K562 (cell line): ENCODE measurements at regions not wholly inside any gene's neighbourhood (a gene's known extent, or its start where the extent isn't known, plus 50 kb on each side); places are given as distances from the start of the nearest gene placed in this dataset.

ENCODE experiments used
- ATAC-seq: fragments of 200-7000 bp; cut with Tn5 transposase; 3 replicates; pipeline ENCODE4 v1.9.1; 2020; ENCODE audit warnings: moderate library complexity
- BruUV-seq: library from RNA; stranded (reverse); fragments of 400-500 nt; replicated peaks from 2 replicates; lab custom pipeline; 2021; lab: Mats Ljungman, UMichigan
- CTCF ChIA-PET: fragments of 300-600 bp; formaldehyde crosslinking; extraction: SDS; loops from one replicate; lab custom pipeline; 2021; ENCODE audit warnings: low intra/inter-chr PET ratio; lab: Yijun Ruan, JAX
- POLR2A ChIA-PET: fragments of 300-600, 350-650 bp; sonication (Branson Sonifier 250); formaldehyde crosslinking; extraction: SDS; loops from one replicate; lab custom pipeline; 2021; ENCODE audit warnings: antibody characterized with exemption, inconsistent platforms; lab: Yijun Ruan, JAX
- DNase-seq, 4 experiments: peaks; one replicate each; pipeline versions ENCODE4 v3.0.0 to v3.0.0-alpha.2; 2011 to 2018; ENCODE audit warnings: low spot score in 3 of 4, mixed read lengths in 3 of 4; ENCODE audit errors: extremely low read depth in 1 of 4
- FAIRE-seq: peaks from 2 replicates; lab custom pipeline; 2011; peaks lifted over from hg19 to GRCh38; lab: Jason Lieb, UNC
- H2AFZ ChIP-seq: 2 replicates; pipeline ENCODE4 v1.6.0; 2011; ENCODE audit warnings: low read depth, low read length, control low read depth, inconsistent platforms
- H3K27ac ChIP-seq: fragments of 200-600 bp; 3 replicates; pipeline ENCODE4 v1.8.0; 2011; ENCODE audit warnings: low read depth, mild to moderate bottlenecking, control low read depth, inconsistent platforms, low read length, moderate library complexity, mixed read lengths; ENCODE audit errors: extremely low read depth
- H3K27me3 ChIP-seq, 2 experiments: fragments of 300-600 bp in 1 of 2; 2 replicates in 1 of 2; 3 replicates in 1 of 2; pipeline versions ENCODE4 v1.6.0 to v1.8.0; 2011; ENCODE audit warnings: inconsistent platforms in 2 of 2, low read length in 2 of 2, mild to moderate bottlenecking in 1 of 2, mixed read lengths in 1 of 2, moderate library complexity in 1 of 2; ENCODE audit not compliant: control insufficient read depth in 2 of 2, insufficient read depth in 2 of 2
- H3K36me3 ChIP-seq: fragments of 300-600 bp; 3 replicates; pipeline ENCODE4 v1.8.0; 2011; ENCODE audit warnings: mild to moderate bottlenecking, low read length, inconsistent platforms; ENCODE audit not compliant: control insufficient read depth, insufficient read depth
- H3K4me1 ChIP-seq, 2 experiments: fragments of 200-600 bp in 1 of 2; replicated peaks in 1 of 2; 2 replicates in 1 of 2; 3 replicates in 1 of 2; pipeline versions ENCODE4 v1.5.1 to v1.8.0; 2011; ENCODE audit warnings: inconsistent platforms in 2 of 2, low read length in 2 of 2, mild to moderate bottlenecking in 1 of 2, mixed read lengths in 1 of 2, moderate library complexity in 1 of 2; ENCODE audit not compliant: control insufficient read depth in 2 of 2, insufficient read depth in 2 of 2
- H3K4me2 ChIP-seq: 2 replicates; pipeline ENCODE4 v1.6.1; 2011; ENCODE audit warnings: low read length, control low read depth, inconsistent platforms, mixed read lengths; ENCODE audit not compliant: insufficient read depth
- H3K4me3 ChIP-seq: fragments of 200-600 bp; sonication (generic), shearing (Covaris generic); 2 replicates; pipeline ENCODE4 v1.5.1; 2016; ENCODE audit warnings: control low read depth, inconsistent platforms
- H3K79me2 ChIP-seq: fragments of 200-600 bp; 3 replicates; pipeline ENCODE4 v1.8.0; 2011; ENCODE audit warnings: low read length, inconsistent platforms; ENCODE audit not compliant: control insufficient read depth, insufficient read depth
- H3K9ac ChIP-seq, 2 experiments: 2 replicates each; pipeline versions ENCODE4 v1.6.0 to v1.6.1; 2011; ENCODE audit warnings: low read depth in 2 of 2, low read length in 2 of 2, control low read depth in 1 of 2, inconsistent platforms in 1 of 2, mild to moderate bottlenecking in 1 of 2, mixed read lengths in 1 of 2; ENCODE audit not compliant: insufficient read depth in 1 of 2
- H3K9me1 ChIP-seq: one replicate; pipeline ENCODE4 v1.6.0; 2011; ENCODE audit warnings: inconsistent platforms, mild to moderate bottlenecking, low read length, moderate library complexity; ENCODE audit not compliant: control insufficient read depth, insufficient read depth
- H3K9me3 ChIP-seq: replicated peaks from 2 replicates; pipeline ENCODE4 v1.5.1; 2011; ENCODE audit warnings: low read depth, low read length, inconsistent platforms; ENCODE audit not compliant: control insufficient read depth, insufficient read depth
- H4K20me1 ChIP-seq: replicated peaks from 2 replicates; pipeline ENCODE4 v1.6.1; 2011; ENCODE audit warnings: low read length, inconsistent platforms, mixed read lengths; ENCODE audit not compliant: control insufficient read depth, insufficient read depth
- ETV6 ChIP-seq, 3 experiments: fragments of 150-350 bp in 1 of 3; sonication (generic) in 1 of 3; formaldehyde crosslinking in 1 of 3; IDR thresholded peaks; 2 replicates each; pipeline versions ENCODE4 v1.6.1 to v1.8.0; 2014 to 2022; ENCODE audit warnings: borderline replicate concordance in 2 of 3, low read depth in 2 of 3, antibody characterized with exemption in 1 of 3, low read length in 1 of 3, mild to moderate bottlenecking in 1 of 3, missing genetic modification reagents in 1 of 3
- ZNF518B ChIP-seq: fragments of 250-450 bp; sonication (Bioruptor Pico); IDR thresholded peaks from 2 replicates; pipeline ENCODE4 v1.5.0; 2021; ENCODE audit warnings: mild to moderate bottlenecking, moderate library complexity
- WGBS: fragments of 100-300 bp; shearing (Covaris generic); methylation state at CpG from one replicate; pipeline ENCODE4 v1.1.6; 2016; ENCODE audit warnings: low coverage, mixed read lengths; ENCODE audit not compliant: insufficient coverage; ENCODE audit errors: missing lambda C conversion rate; 5-methylcytosine and 5-hydroxymethylcytosine counted together
- in situ Hi-C: fragments of 300-500 bp; cut with MboI; formaldehyde crosslinking; loops from 4 replicates; pipeline ENCODE4 v1.15.0; 2018; ENCODE audit warnings: inconsistent platforms, mixed read lengths
- intact Hi-C: fragments of 100-400 bp; cut with micrococcal nuclease; formaldehyde crosslinking; loops from 2 replicates; pipeline ENCODE4 v1.14.2; 2022
- TF ChIP-seq, protein P1 (sequence below): fragments of 450-650 bp; IDR thresholded peaks from 2 replicates; pipeline ENCODE4 v1.7.1; 2018; ENCODE audit warnings: mild to moderate bottlenecking, low read depth; ENCODE audit not compliant: partially characterized antibody
- TF ChIP-seq, protein P2 (sequence below), 2 experiments: fragments of 450-650 bp in 1 of 2; IDR thresholded peaks; 2 replicates each; pipeline ENCODE4 v1.6.1; 2011 to 2017; ENCODE audit warnings: low read depth in 2 of 2, antibody characterized with exemption in 1 of 2, borderline replicate concordance in 1 of 2, low read length in 1 of 2, mild to moderate bottlenecking in 1 of 2, mixed read lengths in 1 of 2; ENCODE audit not compliant: control insufficient read depth in 1 of 2
- TF ChIP-seq, protein P3 (sequence below), 2 experiments: IDR thresholded peaks in 1 of 2; conservative IDR thresholded peaks in 1 of 2; 2 replicates each; pipeline ENCODE4 v1.6.1; 2016; ENCODE audit warnings: low read depth in 2 of 2, mild to moderate bottlenecking in 1 of 2, missing compliant biosample characterization in 1 of 2, missing genetic modification characterization in 1 of 2, moderate library complexity in 1 of 2

DNA sequence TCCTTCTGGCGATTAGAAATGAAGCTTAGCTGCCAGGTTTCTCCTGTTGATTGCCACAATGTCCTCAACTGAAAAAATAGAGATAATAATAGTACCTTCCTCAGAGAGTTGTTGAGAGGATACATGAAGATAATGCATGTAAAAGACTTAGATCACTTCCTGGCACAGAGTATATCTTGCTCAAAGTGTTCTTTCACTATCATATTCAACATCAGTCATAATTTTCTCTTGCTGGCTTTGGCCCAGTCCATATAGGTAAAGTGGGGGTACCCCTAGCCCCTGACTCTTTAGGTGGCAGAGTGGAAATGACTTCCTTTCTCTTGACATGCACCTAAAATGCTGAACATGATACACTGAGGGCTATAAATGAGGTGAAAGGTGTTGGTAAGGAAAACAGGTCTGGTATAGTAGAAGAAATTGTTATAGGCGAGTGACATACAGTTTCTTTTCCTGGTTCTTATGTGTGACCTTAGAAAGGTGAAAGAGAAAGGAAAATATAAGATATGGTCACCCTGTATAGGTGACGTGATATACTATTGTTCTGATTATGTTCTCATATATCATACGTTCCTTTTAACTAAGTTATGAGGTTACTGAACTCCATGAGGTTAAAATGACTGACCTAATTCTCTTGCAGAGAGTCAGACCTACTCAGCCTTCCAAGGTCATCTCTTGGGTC lies 209.9 kb upstream of the DEPDC1 start:
- H3K9me1 ChIP-seq: no peaks in the 10 kb centered on the region
- ChIA-PET POLR2A (no interaction called here), CTCF (no interaction called here)
- H3K4me2 ChIP-seq: no peak overlapping the region
- FAIRE-seq: no peak
- no peak overlapping the region for H3K9ac ChIP-seq
- H3K79me2 ChIP-seq: no peaks in the 10 kb centered on the region
- H3K27me3 ChIP-seq: no peaks in the 10 kb centered on the region
- intact Hi-C loops (no loop called here), in situ Hi-C loops (no loop called here)
- no peaks in the 10 kb centered on the region for H4K20me1 ChIP-seq
- H3K9me3 ChIP-seq: no peaks in the 10 kb centered on the region
- no peaks in the 10 kb centered on the region for H3K4me1 ChIP-seq
- 1% methylated on average over 4 of the region's 4 CpGs for WGBS
- BruUV-seq: no TSS peak
- no peak for ATAC-seq
- no peaks in the 10 kb centered on the region for H3K36me3 ChIP-seq
- H3K27ac ChIP-seq: no peak overlapping the region
- H2AFZ ChIP-seq: no peak overlapping the region
- H3K4me3 ChIP-seq: no peak overlapping the region
- DNase-seq: no peak
- TF ChIP-seq, protein P1, sequence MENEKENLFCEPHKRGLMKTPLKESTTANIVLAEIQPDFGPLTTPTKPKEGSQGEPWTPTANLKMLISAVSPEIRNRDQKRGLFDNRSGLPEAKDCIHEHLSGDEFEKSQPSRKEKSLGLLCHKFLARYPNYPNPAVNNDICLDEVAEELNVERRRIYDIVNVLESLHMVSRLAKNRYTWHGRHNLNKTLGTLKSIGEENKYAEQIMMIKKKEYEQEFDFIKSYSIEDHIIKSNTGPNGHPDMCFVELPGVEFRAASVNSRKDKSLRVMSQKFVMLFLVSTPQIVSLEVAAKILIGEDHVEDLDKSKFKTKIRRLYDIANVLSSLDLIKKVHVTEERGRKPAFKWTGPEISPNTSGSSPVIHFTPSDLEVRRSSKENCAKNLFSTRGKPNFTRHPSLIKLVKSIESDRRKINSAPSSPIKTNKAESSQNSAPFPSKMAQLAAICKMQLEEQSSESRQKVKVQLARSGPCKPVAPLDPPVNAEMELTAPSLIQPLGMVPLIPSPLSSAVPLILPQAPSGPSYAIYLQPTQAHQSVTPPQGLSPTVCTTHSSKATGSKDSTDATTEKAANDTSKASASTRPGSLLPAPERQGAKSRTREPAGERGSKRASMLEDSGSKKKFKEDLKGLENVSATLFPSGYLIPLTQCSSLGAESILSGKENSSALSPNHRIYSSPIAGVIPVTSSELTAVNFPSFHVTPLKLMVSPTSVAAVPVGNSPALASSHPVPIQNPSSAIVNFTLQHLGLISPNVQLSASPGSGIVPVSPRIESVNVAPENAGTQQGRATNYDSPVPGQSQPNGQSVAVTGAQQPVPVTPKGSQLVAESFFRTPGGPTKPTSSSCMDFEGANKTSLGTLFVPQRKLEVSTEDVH: no peak
- TF ChIP-seq, protein P2, sequence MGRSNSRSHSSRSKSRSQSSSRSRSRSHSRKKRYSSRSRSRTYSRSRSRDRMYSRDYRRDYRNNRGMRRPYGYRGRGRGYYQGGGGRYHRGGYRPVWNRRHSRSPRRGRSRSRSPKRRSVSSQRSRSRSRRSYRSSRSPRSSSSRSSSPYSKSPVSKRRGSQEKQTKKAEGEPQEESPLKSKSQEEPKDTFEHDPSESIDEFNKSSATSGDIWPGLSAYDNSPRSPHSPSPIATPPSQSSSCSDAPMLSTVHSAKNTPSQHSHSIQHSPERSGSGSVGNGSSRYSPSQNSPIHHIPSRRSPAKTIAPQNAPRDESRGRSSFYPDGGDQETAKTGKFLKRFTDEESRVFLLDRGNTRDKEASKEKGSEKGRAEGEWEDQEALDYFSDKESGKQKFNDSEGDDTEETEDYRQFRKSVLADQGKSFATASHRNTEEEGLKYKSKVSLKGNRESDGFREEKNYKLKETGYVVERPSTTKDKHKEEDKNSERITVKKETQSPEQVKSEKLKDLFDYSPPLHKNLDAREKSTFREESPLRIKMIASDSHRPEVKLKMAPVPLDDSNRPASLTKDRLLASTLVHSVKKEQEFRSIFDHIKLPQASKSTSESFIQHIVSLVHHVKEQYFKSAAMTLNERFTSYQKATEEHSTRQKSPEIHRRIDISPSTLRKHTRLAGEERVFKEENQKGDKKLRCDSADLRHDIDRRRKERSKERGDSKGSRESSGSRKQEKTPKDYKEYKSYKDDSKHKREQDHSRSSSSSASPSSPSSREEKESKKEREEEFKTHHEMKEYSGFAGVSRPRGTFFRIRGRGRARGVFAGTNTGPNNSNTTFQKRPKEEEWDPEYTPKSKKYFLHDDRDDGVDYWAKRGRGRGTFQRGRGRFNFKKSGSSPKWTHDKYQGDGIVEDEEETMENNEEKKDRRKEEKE (IDR thresholded peaks at IDR 0.05; ENCODE audit: borderline replicate concordance in 1 of 2, control insufficient read depth in 1 of 2, low read depth in 2 of 2, low read length in 1 of 2): no peak
- no peak for TF ChIP-seq ETV6 (IDR thresholded peaks at IDR 0.05; ENCODE audit: borderline replicate concordance in 1 of 2, low read depth in 2 of 2, low read length in 1 of 2)
- TF ChIP-seq ETV6 (CRISPR knock-in tag; IDR thresholded peaks at IDR 0.05; ENCODE audit: borderline replicate concordance): no peak
- TF ChIP-seq, protein P3, sequence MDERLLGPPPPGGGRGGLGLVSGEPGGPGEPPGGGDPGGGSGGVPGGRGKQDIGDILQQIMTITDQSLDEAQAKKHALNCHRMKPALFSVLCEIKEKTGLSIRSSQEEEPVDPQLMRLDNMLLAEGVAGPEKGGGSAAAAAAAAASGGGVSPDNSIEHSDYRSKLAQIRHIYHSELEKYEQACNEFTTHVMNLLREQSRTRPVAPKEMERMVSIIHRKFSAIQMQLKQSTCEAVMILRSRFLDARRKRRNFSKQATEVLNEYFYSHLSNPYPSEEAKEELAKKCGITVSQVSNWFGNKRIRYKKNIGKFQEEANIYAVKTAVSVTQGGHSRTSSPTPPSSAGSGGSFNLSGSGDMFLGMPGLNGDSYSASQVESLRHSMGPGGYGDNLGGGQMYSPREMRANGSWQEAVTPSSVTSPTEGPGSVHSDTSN (CRISPR knock-in tag; IDR thresholded peaks at IDR 0.05; ENCODE audit: low read depth): no peak
- TF ChIP-seq, protein P3 (tag; conservative IDR thresholded peaks at IDR 0.05; ENCODE audit: low read depth): no peak
- TF ChIP-seq ZNF518B (CRISPR knock-in tag): no peak
